ENCODE measurements at regions not wholly inside any gene's neighbourhood (a gene's known extent, or its start where the extent isn't known, plus 50 kb on each side); places are given as distances from the start of the nearest gene placed in this dataset.

GRCh38 chr3:117887031-117887430 lies 1147.6 kb downstream of the IGSF11 start:
- TF ChIP-seq CTCF (IDR thresholded peaks at IDR 0.05) (no peak), POLR2A (IDR thresholded peaks at IDR 0.05) (no peak)

Measured in right lobe of liver (tissue), 4 donors.